Loucy (cell line): ENCODE measurements at regions not wholly inside any gene's neighbourhood (a gene's known extent, or its start where the extent isn't known, plus 50 kb on each side); places are given as distances from the start of the nearest gene placed in this dataset.

Source experiments
- H2AFZ ChIP-seq: fragments of 200-600 bp; sonication (generic); 2 replicates; pipeline ENCODE4 v1.6.0; 2016; ENCODE audit warnings: antibody characterized with exemption, mild to moderate bottlenecking, low read length, moderate library complexity
- H3F3A ChIP-seq: fragments of 200-600 bp; 2 replicates; pipeline ENCODE4 v1.6.0; 2016; ENCODE audit warnings: antibody characterized with exemption, low read depth, mild to moderate bottlenecking
- H3K27me3 ChIP-seq: fragments of 200-600 bp; sonication (generic); 2 replicates; pipeline ENCODE4 v1.6.1; 2014; ENCODE audit warnings: low read length, mild to moderate bottlenecking; ENCODE audit not compliant: insufficient read depth, poor library complexity, severe bottlenecking
- H3K36me3 ChIP-seq: fragments of 200-600 bp; sonication (generic); 2 replicates; pipeline ENCODE4 v1.6.1; 2016; ENCODE audit warnings: low read length; ENCODE audit not compliant: insufficient read depth
- H3K4me1 ChIP-seq: fragments of 200-600 bp; sonication (generic); 2 replicates; pipeline ENCODE4 v1.5.1; 2014; ENCODE audit warnings: low read length, mild to moderate bottlenecking; ENCODE audit not compliant: insufficient read depth, poor library complexity, severe bottlenecking
- H3K4me2 ChIP-seq: fragments of 200-600 bp; sonication (generic); 2 replicates; pipeline ENCODE4 v1.6.0; 2014; ENCODE audit warnings: antibody characterized with exemption, low read length, low read depth, mild to moderate bottlenecking; ENCODE audit not compliant: poor library complexity, severe bottlenecking
- H3K4me3 ChIP-seq: fragments of 200-600 bp; sonication (generic); 2 replicates; pipeline ENCODE4 v1.5.1; 2014; ENCODE audit warnings: low read length, mild to moderate bottlenecking, mixed read lengths; ENCODE audit not compliant: poor library complexity, severe bottlenecking
- H3K79me2 ChIP-seq: fragments of 200-600 bp; sonication (generic); 2 replicates; pipeline ENCODE4 v1.6.1; 2014; ENCODE audit warnings: low read length; ENCODE audit not compliant: insufficient read depth
- H3K9ac ChIP-seq: fragments of 200-600 bp; sonication (generic); 2 replicates; pipeline ENCODE4 v1.6.0; 2014; ENCODE audit warnings: mild to moderate bottlenecking, low read depth, low read length, moderate library complexity; ENCODE audit not compliant: poor library complexity, severe bottlenecking
- H3K9me2 ChIP-seq: fragments of 200-600 bp; sonication (generic); replicated peaks from 2 replicates; pipeline ENCODE4 v1.6.1; 2016; ENCODE audit warnings: low read depth, low read length, mixed read lengths
- H3K9me3 ChIP-seq: fragments of 200-600 bp; sonication (generic); 2 replicates; pipeline ENCODE4 v1.6.1; 2014; ENCODE audit warnings: mild to moderate bottlenecking, antibody characterized with exemption, low read length, low read depth; ENCODE audit not compliant: insufficient read depth
- H4K20me1 ChIP-seq: fragments of 200-600 bp; sonication (generic); 2 replicates; pipeline ENCODE4 v1.6.0; 2014; ENCODE audit warnings: antibody characterized with exemption, low read length, mild to moderate bottlenecking; ENCODE audit not compliant: insufficient read depth, poor library complexity, severe bottlenecking
- EZH2phosphoT487 ChIP-seq: fragments of 200-600 bp; IDR thresholded peaks from 2 replicates; pipeline ENCODE4 v1.6.1; 2018; ENCODE audit warnings: antibody characterized with exemption, mild to moderate bottlenecking, moderate library complexity, borderline replicate concordance
- TF ChIP-seq, protein P1 (sequence below): fragments of 200-600 bp; sonication (generic); conservative IDR thresholded peaks from 2 replicates; pipeline ENCODE4 v1.5.1; 2014; ENCODE audit warnings: mild to moderate bottlenecking, antibody characterized with exemption, low read length

DNA sequence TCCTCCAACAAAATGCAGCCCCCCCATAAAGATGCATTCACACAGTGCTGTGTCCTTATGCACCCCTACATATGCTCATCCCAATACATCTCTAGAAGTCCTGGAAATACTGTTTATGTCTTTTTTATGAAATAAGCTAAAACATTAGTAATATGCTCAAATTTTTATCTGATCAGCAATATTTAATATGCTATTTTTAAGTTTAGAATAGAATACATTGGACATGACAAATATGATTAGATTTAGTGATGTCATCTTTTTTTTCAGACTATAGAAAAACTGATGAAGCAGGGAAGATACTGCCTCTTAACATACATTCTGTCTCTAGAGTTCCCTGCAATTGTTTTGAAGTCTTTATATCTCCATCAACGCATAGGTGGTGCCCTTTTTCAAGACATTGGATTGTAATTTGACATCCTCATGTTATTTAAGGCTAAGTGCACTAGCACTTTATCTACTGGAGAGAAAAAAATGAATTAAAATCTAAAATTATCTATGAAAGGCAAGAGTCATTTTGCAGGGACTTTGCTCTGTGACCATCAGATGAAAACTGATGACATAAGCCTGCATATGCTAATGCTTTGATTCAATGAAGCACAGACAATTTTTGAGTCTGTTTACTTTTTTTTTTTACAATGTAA is 395.3 kb downstream of the LPIN1 start:
- Histone ChIP-seq H3K4me3 (no peak overlapping the region), H3K27me3 (no peaks in the 10 kb centered on the region), H3K4me2 (no peak overlapping the region), H3K79me2 (no peaks in the 10 kb centered on the region), H3K9ac (no peak overlapping the region), H3K9me2 (no peaks in the 10 kb centered on the region), H3K4me1 (no peaks in the 10 kb centered on the region), H4K20me1 (no peaks in the 10 kb centered on the region), H3K36me3 (no peaks in the 10 kb centered on the region), H2AFZ (no peak overlapping the region), H3K9me3 (no peaks in the 10 kb centered on the region), H3F3A (no peaks in the 10 kb centered on the region)
- TF ChIP-seq, protein P1, sequence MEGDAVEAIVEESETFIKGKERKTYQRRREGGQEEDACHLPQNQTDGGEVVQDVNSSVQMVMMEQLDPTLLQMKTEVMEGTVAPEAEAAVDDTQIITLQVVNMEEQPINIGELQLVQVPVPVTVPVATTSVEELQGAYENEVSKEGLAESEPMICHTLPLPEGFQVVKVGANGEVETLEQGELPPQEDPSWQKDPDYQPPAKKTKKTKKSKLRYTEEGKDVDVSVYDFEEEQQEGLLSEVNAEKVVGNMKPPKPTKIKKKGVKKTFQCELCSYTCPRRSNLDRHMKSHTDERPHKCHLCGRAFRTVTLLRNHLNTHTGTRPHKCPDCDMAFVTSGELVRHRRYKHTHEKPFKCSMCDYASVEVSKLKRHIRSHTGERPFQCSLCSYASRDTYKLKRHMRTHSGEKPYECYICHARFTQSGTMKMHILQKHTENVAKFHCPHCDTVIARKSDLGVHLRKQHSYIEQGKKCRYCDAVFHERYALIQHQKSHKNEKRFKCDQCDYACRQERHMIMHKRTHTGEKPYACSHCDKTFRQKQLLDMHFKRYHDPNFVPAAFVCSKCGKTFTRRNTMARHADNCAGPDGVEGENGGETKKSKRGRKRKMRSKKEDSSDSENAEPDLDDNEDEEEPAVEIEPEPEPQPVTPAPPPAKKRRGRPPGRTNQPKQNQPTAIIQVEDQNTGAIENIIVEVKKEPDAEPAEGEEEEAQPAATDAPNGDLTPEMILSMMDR = no peak
- TF ChIP-seq EZH2phosphoT487 = no peak

GRCh38 chr2:12151716-12152115 is 405.3 kb downstream of the LPIN1 start:
- no peaks in the 10 kb centered on the region for H4K20me1 ChIP-seq
- TF ChIP-seq, protein P1 = no peak
- no peak for TF ChIP-seq EZH2phosphoT487
- no peaks in the 10 kb centered on the region for H3K27me3 ChIP-seq
- no peak overlapping the region for H2AFZ ChIP-seq
- no peak overlapping the region for H3K4me2 ChIP-seq
- H3K9ac ChIP-seq = no peak overlapping the region
- H3K36me3 ChIP-seq = no peaks in the 10 kb centered on the region
- no peaks in the 10 kb centered on the region for H3K9me2 ChIP-seq
- H3K9me3 ChIP-seq = no peaks in the 10 kb centered on the region
- H3F3A ChIP-seq = no peaks in the 10 kb centered on the region
- no peaks in the 10 kb centered on the region for H3K4me1 ChIP-seq
- H3K4me3 ChIP-seq = no peak overlapping the region
- H3K79me2 ChIP-seq = no peaks in the 10 kb centered on the region

- H4K20me1 ChIP-seq = no peaks in the 10 kb centered on the region
- no peaks in the 10 kb centered on the region for H3K9me2 ChIP-seq
- TF ChIP-seq EZH2phosphoT487 = no peak
- TF ChIP-seq, protein P1 = no peak
- no peaks in the 10 kb centered on the region for H3F3A ChIP-seq
- H3K36me3 ChIP-seq = no peaks in the 10 kb centered on the region
- H3K4me2 ChIP-seq = no peak overlapping the region
- H3K27me3 ChIP-seq = no peaks in the 10 kb centered on the region
- H3K9ac ChIP-seq = no peak overlapping the region
- H3K4me3 ChIP-seq = no peak overlapping the region
- no peak overlapping the region for H2AFZ ChIP-seq
- H3K79me2 ChIP-seq = no peaks in the 10 kb centered on the region
- H3K9me3 ChIP-seq = no peaks in the 10 kb centered on the region
- H3K4me1 ChIP-seq = no peaks in the 10 kb centered on the region
Measured at GRCh38 chr2:12152888-12153287, 406.5 kb downstream of the LPIN1 start.
